H9 (cell line): ENCODE measurements at regions not wholly inside any gene's neighbourhood (a gene's known extent, or its start where the extent isn't known, plus 50 kb on each side); places are given as distances from the start of the nearest gene placed in this dataset.

Source experiments
- DNase-seq: peaks from one replicate; pipeline ENCODE4 v3.0.0-alpha.2; 2017
- H2AFZ ChIP-seq: one replicate; pipeline ENCODE4 v1.6.1; 2013; ENCODE audit warnings: mild to moderate bottlenecking, low read length, control low read depth, moderate library complexity
- H2AK5ac ChIP-seq: 2 replicates; pipeline ENCODE4 v1.6.1; 2013; ENCODE audit warnings: low read length, control low read depth, mixed read lengths; ENCODE audit not compliant: insufficient read length
- H2BK120ac ChIP-seq: one replicate; pipeline ENCODE4 v1.6.1; 2013; ENCODE audit warnings: low read depth, mild to moderate bottlenecking, low read length, control low read depth, inconsistent platforms; ENCODE audit not compliant: poor library complexity, severe bottlenecking
- H2BK12ac ChIP-seq: 2 replicates; pipeline ENCODE4 v1.6.1; 2013; ENCODE audit warnings: low read length, control low read depth, mixed read lengths, low read depth; ENCODE audit not compliant: insufficient read length
- H2BK15ac ChIP-seq: 2 replicates; pipeline ENCODE4 v1.6.1; 2013; ENCODE audit warnings: low read depth, low read length, control low read depth
- H2BK20ac ChIP-seq: one replicate; pipeline ENCODE4 v1.6.1; 2013; ENCODE audit warnings: low read depth, mild to moderate bottlenecking, low read length, control low read depth, inconsistent platforms; ENCODE audit not compliant: poor library complexity, severe bottlenecking
- H2BK5ac ChIP-seq: 2 replicates; pipeline ENCODE4 v1.6.1; 2013; ENCODE audit warnings: low read length, control low read depth, mixed read lengths; ENCODE audit not compliant: insufficient read length
- H3K14ac ChIP-seq: 2 replicates; pipeline ENCODE4 v1.6.1; 2013; ENCODE audit warnings: low read length, control low read depth; ENCODE audit not compliant: insufficient read depth
- H3K18ac ChIP-seq: 2 replicates; pipeline ENCODE4 v1.6.1; 2013; ENCODE audit warnings: low read depth, mild to moderate bottlenecking, mixed read lengths, low read length, control low read depth; ENCODE audit not compliant: insufficient read length
- H3K23ac ChIP-seq: 2 replicates; pipeline ENCODE4 v1.6.1; 2013; ENCODE audit warnings: low read length, control low read depth, mixed read lengths, low read depth; ENCODE audit not compliant: insufficient read length
- H3K23me2 ChIP-seq: 2 replicates; pipeline ENCODE4 v1.6.1; 2013; ENCODE audit warnings: low read depth, mild to moderate bottlenecking, mixed read lengths, low read length, control low read depth; ENCODE audit not compliant: insufficient read length, poor library complexity, severe bottlenecking
- H3K27ac ChIP-seq: 2 replicates; pipeline ENCODE4 v1.5.1; 2013; ENCODE audit warnings: low read length, control low read depth, mixed read lengths, low read depth; ENCODE audit not compliant: insufficient read length
- H3K27me3 ChIP-seq: 2 replicates; pipeline ENCODE4 v1.6.1; 2013; ENCODE audit warnings: low read length, control low read depth, inconsistent platforms; ENCODE audit not compliant: insufficient read depth
- H3K4ac ChIP-seq: 2 replicates; pipeline ENCODE4 v1.6.1; 2013; ENCODE audit warnings: low read depth, mild to moderate bottlenecking, control low read depth, inconsistent platforms, low read length, moderate library complexity
- H3K4me1 ChIP-seq: 2 replicates; pipeline ENCODE4 v1.6.1; 2013; ENCODE audit warnings: low read length, control low read depth, inconsistent platforms; ENCODE audit not compliant: insufficient read depth
- H3K4me2 ChIP-seq: 2 replicates; pipeline ENCODE4 v1.6.1; 2013; ENCODE audit warnings: low read length, control low read depth, mixed read lengths; ENCODE audit not compliant: insufficient read length, insufficient read depth
- H3K56ac ChIP-seq: 2 replicates; pipeline ENCODE4 v1.6.1; 2013; ENCODE audit warnings: low read depth, mild to moderate bottlenecking, mixed read lengths, low read length, control low read depth; ENCODE audit not compliant: insufficient read length
- H3K79me1 ChIP-seq: 2 replicates; pipeline ENCODE4 v1.6.1; 2013; ENCODE audit warnings: low read depth, mild to moderate bottlenecking, moderate library complexity, low read length, control low read depth, inconsistent platforms; ENCODE audit not compliant: insufficient read depth, poor library complexity, severe bottlenecking
- H3K79me2 ChIP-seq: 2 replicates; pipeline ENCODE4 v1.6.1; 2013; ENCODE audit warnings: low read length, control low read depth, inconsistent platforms; ENCODE audit not compliant: insufficient read depth
- H3K9ac ChIP-seq: 2 replicates; pipeline ENCODE4 v1.6.1; 2013; ENCODE audit warnings: low read length, control low read depth, mixed read lengths; ENCODE audit not compliant: insufficient read length; ENCODE audit errors: extremely low read depth
- H3K9me3 ChIP-seq: one replicate; pipeline ENCODE4 v1.6.1; 2013; ENCODE audit warnings: low read depth, low read length, inconsistent platforms; ENCODE audit not compliant: control insufficient read depth
- H3T11ph ChIP-seq: one replicate; pipeline ENCODE4 v1.6.1; 2013; ENCODE audit warnings: mild to moderate bottlenecking, low read length, control low read depth, inconsistent platforms
- H4K20me1 ChIP-seq: one replicate; pipeline ENCODE4 v1.6.1; 2013; ENCODE audit not compliant: control insufficient read depth, insufficient read length, insufficient read depth
- H4K5ac ChIP-seq: 2 replicates; pipeline ENCODE4 v1.6.1; 2013; ENCODE audit warnings: low read depth, mild to moderate bottlenecking, mixed read lengths, low read length, control low read depth; ENCODE audit not compliant: insufficient read length
- H4K8ac ChIP-seq: replicated peaks from 2 replicates; pipeline ENCODE4 v1.6.1; 2013; ENCODE audit warnings: low read length, control low read depth, mixed read lengths, low read depth; ENCODE audit not compliant: insufficient read length
- H4K91ac ChIP-seq: 2 replicates; pipeline ENCODE4 v1.6.1; 2013; ENCODE audit warnings: low read depth, mild to moderate bottlenecking, moderate library complexity, mixed read lengths, low read length, control low read depth; ENCODE audit not compliant: insufficient read length
- H3K27ac Mint-ChIP-seq, 3 experiments: 2 replicates in 2 of 3; 3 replicates in 1 of 3; pipeline ENCODE4 v1.8.0; 2020 to 2021; ENCODE audit warnings: mixed read lengths in 3 of 3, mild to moderate bottlenecking in 1 of 3, moderate library complexity in 1 of 3
- H3K27me3 Mint-ChIP-seq: 2 replicates; pipeline ENCODE4 v1.8.0; 2021; ENCODE audit warnings: low read depth, mild to moderate bottlenecking, moderate library complexity, mixed read lengths
- H3K36me3 Mint-ChIP-seq, 3 experiments: 2 replicates in 2 of 3; 3 replicates in 1 of 3; pipeline ENCODE4 v1.8.0; 2020 to 2021; ENCODE audit warnings: low read depth in 3 of 3, mixed read lengths in 3 of 3; ENCODE audit not compliant: insufficient read depth in 1 of 3
- H3K4me1 Mint-ChIP-seq, 2 experiments: 2 replicates each; pipeline ENCODE4 v1.8.0; 2020; ENCODE audit warnings: mixed read lengths in 2 of 2
- H3K4me3 Mint-ChIP-seq, 2 experiments: 2 replicates in 1 of 2; 3 replicates in 1 of 2; pipeline ENCODE4 v1.8.0; 2020 to 2021; ENCODE audit warnings: mild to moderate bottlenecking in 2 of 2, mixed read lengths in 2 of 2, moderate library complexity in 1 of 2
- H3K9me3 Mint-ChIP-seq, 2 experiments: 2 replicates in 1 of 2; 3 replicates in 1 of 2; pipeline ENCODE4 v1.8.0; 2020; ENCODE audit warnings: mild to moderate bottlenecking in 2 of 2, mixed read lengths in 2 of 2, moderate library complexity in 1 of 2
- CTCF ChIP-seq: fragments of 200-600 bp; sonication (generic); conservative IDR thresholded peaks from 3 replicates; pipeline ENCODE4 v1.8.0; 2021; ENCODE audit warnings: antibody characterized with exemption, mild to moderate bottlenecking
- WGBS: extraction: QIAGEN DNeasy Blood & Tissue Kit; methylation state at CpG from one replicate; pipeline ENCODE4 v1.1.7; 2013; ENCODE audit warnings: missing lambda C conversion rate, low lambda C conversion rate, mixed read lengths; ENCODE audit not compliant: insufficient read length; ENCODE audit errors: extremely low coverage; 5-methylcytosine and 5-hydroxymethylcytosine counted together

- no CpG with 5 or more reads among the region's 3 CpGs for WGBS
- H3K9me3 Mint-ChIP-seq = no peaks in the 10 kb centered on the region
- peaks cover 28% of the 10 kb centered on the region for H3K27me3 ChIP-seq
These were observed 80.9 kb upstream of the FUT8 start for GRCh38 chr14:65331652-65332051.

More at GRCh38 chr14:65331652-65332051, 80.9 kb upstream of the FUT8 start:
- Histone ChIP-seq H3K14ac (no peak overlapping the region), H3K56ac (no peak overlapping the region), H2BK20ac (no peak overlapping the region), H3K4me1 (peaks cover 6% of the 10 kb centered on the region; the same call in 1 of the 2 replicates), H2AK5ac (no peak overlapping the region), H3K23me2 (peaks cover 5% of the 10 kb centered on the region), H3K79me1 (no peaks in the 10 kb centered on the region), H3K9ac (no peak overlapping the region), H2BK12ac (no peak overlapping the region), H3T11ph (no peak overlapping the region), H3K4ac (no peak overlapping the region), H4K5ac (no peak overlapping the region), H4K20me1 (peaks cover 2% of the 10 kb centered on the region), H2BK120ac (no peak overlapping the region), H3K4me2 (no peak overlapping the region), H2BK15ac (no peak overlapping the region), H3K9me3 (no peaks in the 10 kb centered on the region), H4K91ac (no peak overlapping the region), H4K8ac (no peak overlapping the region), H3K79me2 (no peaks in the 10 kb centered on the region), H3K27ac (no peak overlapping the region), H3K23ac (no peak overlapping the region), H2BK5ac (no peak overlapping the region), H2AFZ (no peak overlapping the region), H3K18ac (no peak overlapping the region)
- no peak overlapping the region for H3K27ac Mint-ChIP-seq
- DNase-seq = no peak
- no peak for TF ChIP-seq CTCF
- peaks cover 40 to 47% of the 10 kb centered on the region in 2 experiments for H3K4me1 Mint-ChIP-seq
- H3K36me3 Mint-ChIP-seq = no peaks in the 10 kb centered on the region; a peak in 1 of 7 replicates
- H3K27me3 Mint-ChIP-seq = peaks cover 87% of the 10 kb centered on the region
- no peak overlapping the region for H3K4me3 Mint-ChIP-seq
